ENCODE measurements at regions not wholly inside any gene's neighbourhood (a gene's known extent, or its start where the extent isn't known, plus 50 kb on each side); places are given as distances from the start of the nearest gene placed in this dataset.

DNA sequence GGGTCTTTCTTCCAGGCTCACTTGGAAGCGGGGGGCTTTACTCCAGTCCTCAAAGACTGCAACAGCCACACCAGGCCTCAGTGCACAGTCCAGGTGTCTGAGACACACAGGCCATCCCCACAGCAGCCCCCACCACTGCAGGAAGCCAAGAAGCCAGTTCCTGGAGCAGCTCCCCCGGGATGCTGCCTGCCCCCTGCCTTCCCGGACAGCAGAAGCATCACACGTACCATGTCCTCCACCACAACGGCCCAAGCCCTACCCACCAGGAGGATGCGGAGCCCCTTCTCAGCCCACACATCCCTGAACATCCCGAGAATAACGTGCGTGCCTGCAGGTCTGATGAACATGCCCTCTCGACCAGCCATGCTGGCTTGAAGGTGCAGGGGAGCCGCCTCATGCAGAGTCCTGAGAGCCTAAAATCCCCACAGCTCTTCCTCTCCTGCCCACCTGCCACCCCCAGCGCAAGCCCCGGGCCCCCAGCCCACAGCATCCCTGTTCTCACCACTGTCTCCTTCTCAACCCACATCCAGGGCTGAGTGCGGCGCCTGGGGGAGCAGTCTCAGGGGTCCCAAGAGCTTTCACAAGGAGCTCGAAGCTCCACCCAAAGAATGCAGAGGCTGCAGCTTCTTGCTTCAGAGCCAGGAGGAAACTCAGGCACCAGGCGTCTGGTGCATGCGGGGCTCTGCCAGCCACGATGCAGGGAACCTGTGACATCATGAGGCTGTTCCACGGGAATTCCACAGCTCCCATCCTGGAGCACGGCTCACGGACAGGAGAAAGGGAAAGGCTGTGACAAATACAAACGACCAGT is 209.6 kb downstream of the BRD1 start:
- no peaks in the 10 kb centered on the region for H3K4me1 ChIP-seq (ENCODE audit: control insufficient read depth, insufficient read depth, low read length)
- Mint-ChIP-seq H3K4me3 (no peak overlapping the region), H3K36me3 (no peaks in the 10 kb centered on the region), H3K9me3 (no peaks in the 10 kb centered on the region), H3K4me1 (peaks cover 0 to 15% of the 10 kb centered on the region in 2 donors), H3K27ac (no peak overlapping the region), H3K27me3 (ENCODE audit: low read depth in 2 of 2) (no peaks in the 10 kb centered on the region)
- no peak for DNase-seq
- peaks cover under 1% of the 10 kb centered on the region for H3K9me3 ChIP-seq (ENCODE audit: control insufficient read depth, insufficient read depth, low read length)
- ATAC-seq: no peak
- no peaks in the 10 kb centered on the region for H3K27me3 ChIP-seq (ENCODE audit: control insufficient read depth, insufficient read depth, low read length)
- no peak overlapping the region for H3K4me3 ChIP-seq (ENCODE audit: low read length)
- TF ChIP-seq, protein P1, sequence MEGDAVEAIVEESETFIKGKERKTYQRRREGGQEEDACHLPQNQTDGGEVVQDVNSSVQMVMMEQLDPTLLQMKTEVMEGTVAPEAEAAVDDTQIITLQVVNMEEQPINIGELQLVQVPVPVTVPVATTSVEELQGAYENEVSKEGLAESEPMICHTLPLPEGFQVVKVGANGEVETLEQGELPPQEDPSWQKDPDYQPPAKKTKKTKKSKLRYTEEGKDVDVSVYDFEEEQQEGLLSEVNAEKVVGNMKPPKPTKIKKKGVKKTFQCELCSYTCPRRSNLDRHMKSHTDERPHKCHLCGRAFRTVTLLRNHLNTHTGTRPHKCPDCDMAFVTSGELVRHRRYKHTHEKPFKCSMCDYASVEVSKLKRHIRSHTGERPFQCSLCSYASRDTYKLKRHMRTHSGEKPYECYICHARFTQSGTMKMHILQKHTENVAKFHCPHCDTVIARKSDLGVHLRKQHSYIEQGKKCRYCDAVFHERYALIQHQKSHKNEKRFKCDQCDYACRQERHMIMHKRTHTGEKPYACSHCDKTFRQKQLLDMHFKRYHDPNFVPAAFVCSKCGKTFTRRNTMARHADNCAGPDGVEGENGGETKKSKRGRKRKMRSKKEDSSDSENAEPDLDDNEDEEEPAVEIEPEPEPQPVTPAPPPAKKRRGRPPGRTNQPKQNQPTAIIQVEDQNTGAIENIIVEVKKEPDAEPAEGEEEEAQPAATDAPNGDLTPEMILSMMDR (IDR thresholded peaks at IDR 0.05): no peak
- 91% methylated on average over 23 of the region's 23 CpGs for whole genome bisulfite sequencing (ENCODE audit: insufficient coverage)
- H3K36me3 ChIP-seq (ENCODE audit: control insufficient read depth, insufficient read depth, low read length): peaks cover 4% of the 10 kb centered on the region
- H3K27ac ChIP-seq (ENCODE audit: low read length): no peak overlapping the region
- intact Hi-C loops (cut with micrococcal nuclease): no loop called here

DNA sequence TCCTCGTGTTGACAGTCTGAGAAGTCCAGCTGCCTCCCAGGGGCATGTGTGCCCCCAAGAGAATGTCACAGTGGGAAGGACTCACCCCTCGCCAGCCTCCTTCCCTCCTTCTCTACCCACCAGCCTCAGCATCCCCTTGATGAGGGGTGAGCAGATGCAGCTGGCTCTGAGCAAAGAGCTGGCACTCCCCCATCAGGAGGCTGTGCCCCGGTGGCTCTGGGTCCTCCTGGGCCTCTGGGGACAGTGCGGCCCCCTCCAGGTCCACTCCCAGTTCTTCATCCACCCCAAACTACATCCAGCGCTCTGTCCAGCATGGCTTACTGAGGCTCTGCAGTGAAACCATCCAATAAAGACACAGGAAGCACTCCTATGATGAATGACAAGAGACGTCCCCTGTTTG is 210.4 kb downstream of the BRD1 start:
- no peaks in the 10 kb centered on the region for H3K9me3 Mint-ChIP-seq
- no peak overlapping the region for H3K4me3 Mint-ChIP-seq
- H3K27ac Mint-ChIP-seq: no peak overlapping the region
- 92% methylated on average over 5 of the region's 6 CpGs for WGBS (ENCODE audit: insufficient coverage)
- H3K27me3 ChIP-seq (ENCODE audit: control insufficient read depth, insufficient read depth, low read length): no peaks in the 10 kb centered on the region
- no peaks in the 10 kb centered on the region for H3K36me3 Mint-ChIP-seq
- no peak overlapping the region for H3K27ac ChIP-seq (ENCODE audit: low read length)
- H3K27me3 Mint-ChIP-seq (ENCODE audit: low read depth in 2 of 2): no peaks in the 10 kb centered on the region
- peaks cover 4% of the 10 kb centered on the region for H3K36me3 ChIP-seq (ENCODE audit: control insufficient read depth, insufficient read depth, low read length)
- H3K4me1 ChIP-seq (ENCODE audit: control insufficient read depth, insufficient read depth, low read length): no peaks in the 10 kb centered on the region
- intact Hi-C loops (cut with micrococcal nuclease): no loop called here
- no peak overlapping the region for H3K4me3 ChIP-seq (ENCODE audit: low read length)
- DNase-seq: no peak
- TF ChIP-seq, protein P1 (IDR thresholded peaks at IDR 0.05): no peak
- H3K9me3 ChIP-seq (ENCODE audit: control insufficient read depth, insufficient read depth, low read length): peaks cover 5% of the 10 kb centered on the region
- H3K4me1 Mint-ChIP-seq: peaks cover 0 to 14% of the 10 kb centered on the region in 2 donors
- ATAC-seq: no peak

DNA sequence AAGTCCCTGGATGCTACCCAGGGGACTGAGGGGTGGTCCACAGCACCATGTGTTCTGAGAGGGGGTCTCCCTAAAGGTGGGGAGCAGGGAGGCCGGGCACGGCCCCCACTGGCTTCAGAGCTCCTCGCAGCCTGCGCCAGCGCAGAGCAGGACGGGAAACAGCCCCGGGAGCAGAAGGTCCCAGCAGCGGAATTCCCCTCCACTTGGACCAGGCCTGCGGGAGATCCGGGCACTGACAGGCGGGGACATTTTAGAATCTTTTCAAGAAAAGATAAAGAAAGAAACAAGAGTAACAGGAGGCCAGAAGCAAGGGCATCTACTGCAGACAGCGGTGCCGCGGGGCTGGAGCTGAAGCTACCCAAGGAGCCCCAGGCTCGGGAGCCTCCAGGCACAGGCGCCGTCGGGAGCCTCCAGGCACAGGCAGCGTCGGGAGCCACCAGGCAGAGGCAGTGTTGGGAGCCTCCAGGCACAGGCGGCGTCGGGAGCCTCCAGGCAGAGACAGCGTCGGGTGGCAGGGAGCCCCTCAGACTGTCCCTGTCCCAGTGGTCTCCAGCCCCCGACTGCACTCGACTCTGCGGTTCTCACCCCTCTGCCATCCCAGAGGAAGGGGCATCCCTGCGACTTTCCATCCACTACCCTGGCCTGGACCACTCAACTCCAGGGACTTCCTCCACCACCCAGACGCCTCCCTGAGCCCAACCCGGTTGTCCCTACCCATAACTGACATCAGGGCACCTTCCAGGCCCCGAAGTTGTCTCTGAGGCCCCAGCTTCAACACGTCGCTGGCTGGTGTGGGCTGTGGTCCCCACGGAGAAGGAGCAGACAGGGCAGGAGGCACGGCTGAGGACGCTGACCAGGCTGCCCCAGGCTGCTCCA is 211.1 kb downstream of the BRD1 start:
- Histone ChIP-seq H3K36me3 (ENCODE audit: control insufficient read depth, insufficient read depth, low read length) (peaks cover 4% of the 10 kb centered on the region), H3K4me3 (ENCODE audit: low read length) (no peak overlapping the region), H3K27ac (ENCODE audit: low read length) (no peak overlapping the region), H3K27me3 (ENCODE audit: control insufficient read depth, insufficient read depth, low read length) (no peaks in the 10 kb centered on the region), H3K9me3 (ENCODE audit: control insufficient read depth, insufficient read depth, low read length) (peaks cover 5% of the 10 kb centered on the region), H3K4me1 (ENCODE audit: control insufficient read depth, insufficient read depth, low read length) (no peaks in the 10 kb centered on the region)
- no peak for DNase-seq
- no peak overlapping the region for H3K4me3 Mint-ChIP-seq
- H3K27ac Mint-ChIP-seq: no peak overlapping the region
- no peaks in the 10 kb centered on the region for H3K36me3 Mint-ChIP-seq
- no peaks in the 10 kb centered on the region for H3K9me3 Mint-ChIP-seq
- H3K27me3 Mint-ChIP-seq (ENCODE audit: low read depth in 2 of 2): no peaks in the 10 kb centered on the region
- WGBS (ENCODE audit: insufficient coverage): 92% methylated on average over 37 of the region's 37 CpGs
- TF ChIP-seq, protein P1 (IDR thresholded peaks at IDR 0.05): no peak
- peaks cover 0 to 14% of the 10 kb centered on the region in 2 donors for H3K4me1 Mint-ChIP-seq
- intact Hi-C loops (cut with micrococcal nuclease): no loop called here
- ATAC-seq: no peak
